ENCODE measurements at regions not wholly inside any gene's neighbourhood (a gene's known extent, or its start where the extent isn't known, plus 50 kb on each side); places are given as distances from the start of the nearest gene placed in this dataset.

GRCh38 chr17:6325051-6325450, 109.9 kb downstream of the AIPL1 start:
- no peak for DNase-seq (ENCODE audit: low read depth)

- DNase-seq (ENCODE audit: low read depth), result peak; percentile 37
Measured at GRCh38 chr17:6323626-6324356, 111.1 kb downstream of the AIPL1 start.

- DNase-seq (ENCODE audit: low read depth), result no peak
Measured at GRCh38 chr17:6322316-6322715, 112.6 kb downstream of the AIPL1 start.

- DNase-seq (ENCODE audit: low read depth), result no peak
Measured at GRCh38 chr17:6314311-6314710, 120.6 kb downstream of the AIPL1 start.

GRCh38 chr17:6313835-6314234, 121.1 kb downstream of the AIPL1 start:
- DNase-seq (ENCODE audit: low read depth), result no peak

GRCh38 chr17:6306820-6307219, 128.1 kb downstream of the AIPL1 start:
- no peak for DNase-seq (ENCODE audit: low read depth)

GRCh38 chr17:6305613-6306360, 129.1 kb downstream of the AIPL1 start:
- no peak for DNase-seq (ENCODE audit: low read depth)

- DNase-seq (ENCODE audit: low read depth), result no peak
Measured at GRCh38 chr17:6304894-6305612, 129.9 kb downstream of the AIPL1 start.

- DNase-seq (ENCODE audit: low read depth), result peak; percentile 37
Measured at GRCh38 chr17:6303664-6304063, 131.3 kb downstream of the AIPL1 start.

GRCh38 chr17:6299275-6299674, 135.6 kb downstream of the AIPL1 start:
- no peak for DNase-seq (ENCODE audit: low read depth)

- DNase-seq (ENCODE audit: low read depth), result no peak
Measured at GRCh38 chr17:6297960-6298359, 137.0 kb downstream of the AIPL1 start.

GRCh38 chr17:6297119-6297518, 137.8 kb downstream of the AIPL1 start:
- no peak for DNase-seq (ENCODE audit: low read depth)

- no peak for DNase-seq (ENCODE audit: low read depth)
Measured at GRCh38 chr17:6290488-6291196, 144.3 kb downstream of the AIPL1 start.

- DNase-seq (ENCODE audit: low read depth), result no peak
Measured at GRCh38 chr17:6286233-6286632, 148.7 kb downstream of the AIPL1 start.

GRCh38 chr17:6285486-6285885, 149.4 kb downstream of the AIPL1 start:
- DNase-seq (ENCODE audit: low read depth), result no peak

GRCh38 chr17:6279659-6280058, 155.3 kb downstream of the AIPL1 start:
- DNase-seq (ENCODE audit: low read depth), result no peak

- no peak for DNase-seq (ENCODE audit: low read depth)
Measured at GRCh38 chr17:6278376-6278775, 156.5 kb downstream of the AIPL1 start.

- no peak for DNase-seq (ENCODE audit: low read depth)
Measured at GRCh38 chr17:6276711-6277110, 158.2 kb downstream of the AIPL1 start.

- no peak for DNase-seq (ENCODE audit: low read depth)
Measured at GRCh38 chr17:6274310-6274709, 160.6 kb downstream of the AIPL1 start.

- peak; percentile 44 for DNase-seq (ENCODE audit: low read depth)
Measured at GRCh38 chr17:6269478-6269877, 165.4 kb downstream of the AIPL1 start.

GRCh38 chr17:6261466-6261865, 173.5 kb downstream of the AIPL1 start:
- no peak for DNase-seq (ENCODE audit: low read depth)

- no peak for DNase-seq (ENCODE audit: low read depth)
Measured at GRCh38 chr17:6259899-6260298, 175.0 kb downstream of the AIPL1 start.

Measured in RPMI7951 (cell line).